IMR-90 (cell line): ENCODE measurements at regions not wholly inside any gene's neighbourhood (a gene's known extent, or its start where the extent isn't known, plus 50 kb on each side); places are given as distances from the start of the nearest gene placed in this dataset.

Experiments used
- ATAC-seq: fragments of 200-7000 bp; cut with Tn5 transposase; 2 replicates; pipeline ENCODE4 v1.9.1; 2020; ENCODE audit warnings: low read depth, mild to moderate bottlenecking, moderate library complexity
- BruUV-seq: library from RNA; stranded (reverse); fragments of 400-500 nt; replicated peaks from 2 replicates; lab custom pipeline; 2021; lab: Mats Ljungman, UMichigan
- CTCF ChIA-PET: fragments of 300-600 bp; formaldehyde crosslinking; extraction: SDS; loops from one replicate; lab custom pipeline; 2021; ENCODE audit warnings: antibody characterized with exemption; lab: Yijun Ruan, JAX
- POLR2A ChIA-PET: fragments of 300-600 bp; sonication (Branson Sonifier 250); formaldehyde crosslinking; loops from one replicate; lab custom pipeline; 2022; ENCODE audit warnings: antibody characterized with exemption; ENCODE audit not compliant: unreplicated experiment; lab: Charles Lee
- DNase-seq: peaks from one replicate; pipeline ENCODE4 v3.0.0; 2013
- H2AFZ ChIP-seq: replicated peaks from 2 replicates; pipeline ENCODE3; 2013; ENCODE audit warnings: low read length, mild to moderate bottlenecking; ENCODE audit not compliant: poor library complexity
- H2AK5ac ChIP-seq: 2 replicates; pipeline ENCODE4 v1.6.1; 2013; ENCODE audit warnings: low read depth, low read length, inconsistent platforms
- H2AK9ac ChIP-seq: replicated peaks from 2 replicates; pipeline ENCODE3; 2013; ENCODE audit warnings: mild to moderate bottlenecking, low read depth, low read length, moderate library complexity; ENCODE audit not compliant: poor library complexity
- H2BK120ac ChIP-seq: 2 replicates; pipeline ENCODE4 v1.6.1; 2013; ENCODE audit warnings: low read depth, low read length, inconsistent platforms
- H2BK15ac ChIP-seq: 3 replicates; pipeline ENCODE4 v1.6.1; 2013; ENCODE audit warnings: low read depth, low read length, inconsistent platforms
- H2BK20ac ChIP-seq: 2 replicates; pipeline ENCODE4 v1.6.1; 2013; ENCODE audit warnings: low read depth, mild to moderate bottlenecking, inconsistent platforms, low read length, moderate library complexity
- H2BK5ac ChIP-seq: 2 replicates; pipeline ENCODE4 v1.6.1; 2013; ENCODE audit warnings: mild to moderate bottlenecking, low read depth, low read length, inconsistent platforms; ENCODE audit not compliant: poor library complexity, severe bottlenecking
- H3K14ac ChIP-seq: replicated peaks from 2 replicates; pipeline ENCODE4 v1.6.1; 2013; ENCODE audit warnings: low read depth, low read length, inconsistent platforms
- H3K18ac ChIP-seq: 2 replicates; pipeline ENCODE4 v1.6.1; 2013; ENCODE audit warnings: low read depth, low read length, control low read depth
- H3K23ac ChIP-seq: 2 replicates; pipeline ENCODE4 v1.6.1; 2013; ENCODE audit warnings: low read depth, low read length, inconsistent platforms
- H3K27ac ChIP-seq: 2 replicates; pipeline ENCODE4 v1.5.1; 2013; ENCODE audit warnings: mild to moderate bottlenecking, control low read depth, low read length; ENCODE audit not compliant: insufficient read depth
- H3K27me3 ChIP-seq: 2 replicates; pipeline ENCODE4 v1.6.1; 2013; ENCODE audit warnings: low read length; ENCODE audit not compliant: control insufficient read depth, insufficient read depth
- H3K36me3 ChIP-seq: 2 replicates; pipeline ENCODE4 v1.6.1; 2013; ENCODE audit warnings: low read length, mixed read lengths; ENCODE audit not compliant: control insufficient read depth, insufficient read depth
- H3K4ac ChIP-seq: 2 replicates; pipeline ENCODE4 v1.6.1; 2013; ENCODE audit warnings: low read depth, low read length, inconsistent platforms
- H3K4me1 ChIP-seq: 2 replicates; pipeline ENCODE4 v1.6.1; 2013; ENCODE audit warnings: low read length, mixed read lengths; ENCODE audit not compliant: control insufficient read depth, insufficient read depth
- H3K4me2 ChIP-seq: 2 replicates; pipeline ENCODE4 v1.6.1; 2013; ENCODE audit warnings: low read depth, mild to moderate bottlenecking, control low read depth, low read length, moderate library complexity
- H3K4me3 ChIP-seq: 2 replicates; pipeline ENCODE4 v1.5.1; 2013; ENCODE audit warnings: low read depth, mild to moderate bottlenecking, control low read depth, low read length, moderate library complexity; ENCODE audit not compliant: insufficient read depth
- H3K56ac ChIP-seq: 2 replicates; pipeline ENCODE4 v1.6.1; 2013; ENCODE audit warnings: low read length, inconsistent platforms; ENCODE audit not compliant: insufficient read depth; ENCODE audit errors: extremely low read depth
- H3K79me1 ChIP-seq, 2 experiments: 2 replicates each; pipeline ENCODE4 v1.6.1; 2013; ENCODE audit warnings: low read length in 2 of 2, inconsistent platforms in 1 of 2, low read depth in 1 of 2
- H3K9ac ChIP-seq: 2 replicates; pipeline ENCODE4 v1.6.1; 2013; ENCODE audit warnings: low read depth, low read length, control low read depth
- H3K9me1 ChIP-seq: 2 replicates; pipeline ENCODE4 v1.6.1; 2013; ENCODE audit warnings: low read length, inconsistent platforms; ENCODE audit not compliant: insufficient read depth
- H3K9me3 ChIP-seq: 2 replicates; pipeline ENCODE4 v1.6.1; 2013; ENCODE audit warnings: low read length; ENCODE audit not compliant: control insufficient read depth, insufficient read depth
- H4K20me1 ChIP-seq: 2 replicates; pipeline ENCODE4 v1.6.1; 2013; ENCODE audit warnings: low read length, inconsistent platforms; ENCODE audit not compliant: insufficient read depth
- H4K5ac ChIP-seq: 2 replicates; pipeline ENCODE4 v1.6.1; 2013; ENCODE audit warnings: mild to moderate bottlenecking, low read depth, low read length, control low read depth
- H4K8ac ChIP-seq, 2 experiments: 2 replicates each; pipeline ENCODE4 v1.6.1; 2013; ENCODE audit warnings: low read depth in 2 of 2, low read length in 2 of 2, control low read depth in 1 of 2, inconsistent platforms in 1 of 2
- H4K91ac ChIP-seq: 2 replicates; pipeline ENCODE4 v1.6.1; 2013; ENCODE audit warnings: low read depth, low read length, inconsistent platforms; ENCODE audit not compliant: insufficient read depth
- BHLHE40 ChIP-seq: fragments of 150-350 bp; IDR thresholded peaks from 2 replicates; pipeline ENCODE4 v1.6.1; 2016; ENCODE audit warnings: mild to moderate bottlenecking, low read depth, low read length
- CEBPB ChIP-seq: IDR thresholded peaks from 2 replicates; pipeline ENCODE4 v1.6.1; 2012; ENCODE audit warnings: low read depth, low read length, improper control_type of control experiment
- CTCF ChIP-seq: conservative IDR thresholded peaks from 2 replicates; pipeline ENCODE4 v1.5.1; 2012; ENCODE audit warnings: mild to moderate bottlenecking, low read depth, low read length, improper control_type of control experiment
- FOS ChIP-seq: fragments of 150-350 bp; IDR thresholded peaks from 2 replicates; pipeline ENCODE4 v1.6.1; 2016; ENCODE audit warnings: low read depth, low read length
- MAFK ChIP-seq: IDR thresholded peaks from 2 replicates; pipeline ENCODE4 v1.6.1; 2012; ENCODE audit warnings: low read depth, low read length, improper control_type of control experiment
- MAZ ChIP-seq: IDR thresholded peaks from 2 replicates; pipeline ENCODE4 v1.6.1; 2012; ENCODE audit warnings: low read depth, mild to moderate bottlenecking, low read length, improper control_type of control experiment, moderate library complexity, borderline replicate concordance
- MXI1 ChIP-seq: IDR thresholded peaks from 2 replicates; pipeline ENCODE4 v1.6.1; 2012; ENCODE audit warnings: low read depth, mild to moderate bottlenecking, low read length, moderate library complexity, borderline replicate concordance
- NFE2L2 ChIP-seq: fragments of 150-350 bp; IDR thresholded peaks from 2 replicates; pipeline ENCODE4 v1.6.1; 2016; ENCODE audit warnings: low read depth, mild to moderate bottlenecking, low read length
- POLR2A ChIP-seq: IDR thresholded peaks from 2 replicates; pipeline ENCODE4 v1.6.1; 2012; ENCODE audit warnings: mild to moderate bottlenecking, low read depth, low read length
- RCOR1 ChIP-seq: IDR thresholded peaks from 2 replicates; pipeline ENCODE4 v1.6.1; 2012; ENCODE audit warnings: mild to moderate bottlenecking, low read length, improper control_type of control experiment; ENCODE audit not compliant: insufficient replicate concordance
- RFX5 ChIP-seq: IDR thresholded peaks from 2 replicates; pipeline ENCODE4 v1.8.0; 2012; ENCODE audit warnings: low read depth, mild to moderate bottlenecking, low read length, moderate library complexity
- USF2 ChIP-seq: fragments of 150-350 bp; IDR thresholded peaks from 2 replicates; pipeline ENCODE4 v1.6.1; 2017; ENCODE audit warnings: mild to moderate bottlenecking, antibody characterized with exemption, low read length, low read depth
- WGBS, 2 experiments: methylation state at CpG; one replicate each; pipeline versions ENCODE4 v1.1.5 to v1.1.7; 2013; ENCODE audit warnings: missing lambda C conversion rate in 2 of 2; ENCODE audit not compliant: insufficient read length in 1 of 2; ENCODE audit errors: extremely low coverage in 2 of 2; 5-methylcytosine and 5-hydroxymethylcytosine counted together
- dilution Hi-C: fragments of 300-500 bp; cut with HindIII; formaldehyde crosslinking; loops from one replicate; pipeline ENCODE4 v1.14.3; 2018; ENCODE audit warnings: low sequenced_read_pairs; ENCODE audit not compliant: unreplicated experiment
- in situ Hi-C: fragments of 300-500 bp; cut with MboI; formaldehyde crosslinking; loops from 3 replicates; pipeline ENCODE4 v1.14.3; 2019; ENCODE audit warnings: low sequenced_read_pairs, inconsistent platforms, mixed read lengths
- intact Hi-C: fragments of 100-400 bp; cut with micrococcal nuclease; formaldehyde crosslinking; loops from 2 replicates; pipeline ENCODE4 v1.10.0; 2022

- no peak overlapping the region for H2BK15ac ChIP-seq
- no peak overlapping the region for H3K9ac ChIP-seq
- H3K4ac ChIP-seq = no peak overlapping the region
- H4K8ac ChIP-seq = no peak overlapping the region
- no peak overlapping the region for H4K5ac ChIP-seq
- no peaks in the 10 kb centered on the region for H3K27me3 ChIP-seq
- CTCF ChIA-PET = no interaction called here
- in situ Hi-C loops (no loop called here), dilution Hi-C loops (no loop called here), intact Hi-C loops (no loop called here)
- H2AK9ac ChIP-seq = no peak overlapping the region
- peaks cover 7% of the 10 kb centered on the region; the same call in 1 of the 2 replicates for H3K9me3 ChIP-seq
- no peak overlapping the region for H3K4me2 ChIP-seq
- H2AFZ ChIP-seq = no peak overlapping the region
- H3K36me3 ChIP-seq = no peaks in the 10 kb centered on the region
- no peak for ATAC-seq
- no peak overlapping the region for H2BK5ac ChIP-seq
- H3K56ac ChIP-seq = no peak overlapping the region
- no peak for DNase-seq
- H2BK20ac ChIP-seq = no peak overlapping the region
- no peak overlapping the region for H2AK5ac ChIP-seq
- no peak overlapping the region for H3K23ac ChIP-seq
- BruUV-seq = no TSS peak
- H3K18ac ChIP-seq = no peak overlapping the region
- H2BK120ac ChIP-seq = no peak overlapping the region
- H3K4me1 ChIP-seq = no peaks in the 10 kb centered on the region
- H3K79me1 ChIP-seq = no peaks in the 10 kb centered on the region
- POLR2A ChIA-PET = no interaction called here
- no CpG with 5 or more reads among the region's 5 CpGs for WGBS, 2 experiments
- H3K4me3 ChIP-seq = no peak overlapping the region
- no peaks in the 10 kb centered on the region for H4K20me1 ChIP-seq
- TF ChIP-seq RCOR1 (no peak), NFE2L2 (no peak), MAZ (no peak), MXI1 (no peak), MAFK (no peak), USF2 (no peak), FOS (no peak), CEBPB (no peak), RFX5 (no peak), POLR2A (no peak), BHLHE40 (no peak), CTCF (no peak)
- no peak overlapping the region for H3K14ac ChIP-seq
- H3K27ac ChIP-seq = no peak overlapping the region
- no peaks in the 10 kb centered on the region for H3K9me1 ChIP-seq
- no peak overlapping the region for H4K91ac ChIP-seq
Observed at GRCh38 chr1:208943291-208943690, 640.2 kb upstream of the CAMK1G start.
